Neural progenitor cell (in vitro differentiated cells): ENCODE measurements at regions not wholly inside any gene's neighbourhood (a gene's known extent, or its start where the extent isn't known, plus 50 kb on each side); places are given as distances from the start of the nearest gene placed in this dataset.
A peak's percentile ranks its signal among the peaks of the same experiment; 100 is the strongest.

Experiments used
- DNase-seq: peaks from one replicate; pipeline ENCODE4 v3.0.0-alpha.2; 2016; ENCODE audit warnings: low spot score
- H2AFZ ChIP-seq: fragments of 200-600 bp; sonication (generic); replicated peaks from 2 replicates; pipeline ENCODE4 v1.6.1; 2016; ENCODE audit warnings: antibody characterized with exemption
- H3F3A ChIP-seq: fragments of 200-600 bp; sonication (generic); 2 replicates; pipeline ENCODE4 v1.6.1; 2016; ENCODE audit warnings: antibody characterized with exemption, low read depth
- H3K27ac ChIP-seq: fragments of 200-600 bp; sonication (generic); 2 replicates; pipeline ENCODE4 v1.5.1; 2016; ENCODE audit warnings: mild to moderate bottlenecking
- H3K27me3 ChIP-seq: fragments of 200-600 bp; sonication (generic); 2 replicates; pipeline ENCODE4 v1.6.1; 2016; ENCODE audit warnings: mild to moderate bottlenecking, moderate library complexity
- H3K36me3 ChIP-seq: fragments of 200-600 bp; sonication (generic); 2 replicates; pipeline ENCODE4 v1.5.1; 2016
- H3K4me1 ChIP-seq: fragments of 200-600 bp; sonication (generic); 2 replicates; pipeline ENCODE4 v1.6.1; 2016; ENCODE audit warnings: mixed run types
- H3K4me2 ChIP-seq: fragments of 200-600 bp; sonication (generic); 2 replicates; pipeline ENCODE4 v1.6.1; 2016
- H3K4me3 ChIP-seq: fragments of 200-600 bp; sonication (generic); 2 replicates; pipeline ENCODE4 v1.5.1; 2016
- H3K79me2 ChIP-seq: fragments of 200-600 bp; sonication (generic); 2 replicates; pipeline ENCODE4 v1.6.1; 2016; ENCODE audit warnings: low read depth
- H3K9ac ChIP-seq: fragments of 200-600 bp; sonication (generic); 2 replicates; pipeline ENCODE4 v1.6.1; 2016
- H3K9me3 ChIP-seq: fragments of 200-600 bp; sonication (generic); 2 replicates; pipeline ENCODE4 v1.5.1; 2016; ENCODE audit warnings: low read depth
- H4K20me1 ChIP-seq: fragments of 200-600 bp; sonication (generic); 2 replicates; pipeline ENCODE4 v1.6.1; 2016; ENCODE audit warnings: low read depth
- H3K27ac Mint-ChIP-seq: 3 replicates; pipeline ENCODE4 v1.8.0; 2021; ENCODE audit warnings: mixed read lengths
- H3K27me3 Mint-ChIP-seq: 2 replicates; pipeline ENCODE4 v1.8.0; 2022; ENCODE audit warnings: low read depth, mild to moderate bottlenecking, inconsistent platforms, moderate library complexity, mixed read lengths; ENCODE audit not compliant: insufficient read depth
- H3K36me3 Mint-ChIP-seq: 3 replicates; pipeline ENCODE4 v1.8.0; 2021; ENCODE audit warnings: mixed read lengths
- H3K4me1 Mint-ChIP-seq: 3 replicates; pipeline ENCODE4 v1.8.0; 2021; ENCODE audit warnings: mixed read lengths
- H3K4me3 Mint-ChIP-seq: 3 replicates; pipeline ENCODE4 v1.8.0; 2021; ENCODE audit warnings: mild to moderate bottlenecking, moderate library complexity, mixed read lengths
- H3K9me3 Mint-ChIP-seq: 3 replicates; pipeline ENCODE4 v1.8.0; 2020; ENCODE audit warnings: mixed read lengths
- EZH2 ChIP-seq: fragments of 200-600 bp; sonication (generic); IDR thresholded peaks from 2 replicates; pipeline ENCODE4 v1.6.1; 2017; ENCODE audit warnings: antibody characterized with exemption, mild to moderate bottlenecking, moderate library complexity
- EZH2phosphoT487 ChIP-seq: fragments of 200-600 bp; sonication (generic); IDR thresholded peaks from 2 replicates; pipeline ENCODE4 v1.6.1; 2017; ENCODE audit warnings: antibody characterized with exemption
- TF ChIP-seq, protein P1 (sequence below): fragments of 200-600 bp; sonication (generic); IDR thresholded peaks from 2 replicates; pipeline ENCODE4 v1.5.1; 2017; ENCODE audit warnings: antibody characterized with exemption, mild to moderate bottlenecking

GRCh38 chr4:57554556-57555092 lies 444.4 kb upstream of the IGFBP7 start:
- Histone ChIP-seq H3K9ac (no peak overlapping the region), H2AFZ (peak overlapping the region; percentile 57), H4K20me1 (no peaks in the 10 kb centered on the region), H3K4me1 (no peaks in the 10 kb centered on the region), H3F3A (no peaks in the 10 kb centered on the region), H3K4me3 (no peak overlapping the region), H3K9me3 (no peaks in the 10 kb centered on the region), H3K27ac (no peak overlapping the region), H3K79me2 (no peaks in the 10 kb centered on the region), H3K4me2 (no peak overlapping the region), H3K36me3 (no peaks in the 10 kb centered on the region), H3K27me3 (no peaks in the 10 kb centered on the region)
- H3K36me3 Mint-ChIP-seq = no peaks in the 10 kb centered on the region
- H3K9me3 Mint-ChIP-seq = peaks cover 8% of the 10 kb centered on the region
- peaks cover 3% of the 10 kb centered on the region for H3K27me3 Mint-ChIP-seq
- TF ChIP-seq EZH2phosphoT487 (no peak), EZH2 (no peak)
- TF ChIP-seq, protein P1, sequence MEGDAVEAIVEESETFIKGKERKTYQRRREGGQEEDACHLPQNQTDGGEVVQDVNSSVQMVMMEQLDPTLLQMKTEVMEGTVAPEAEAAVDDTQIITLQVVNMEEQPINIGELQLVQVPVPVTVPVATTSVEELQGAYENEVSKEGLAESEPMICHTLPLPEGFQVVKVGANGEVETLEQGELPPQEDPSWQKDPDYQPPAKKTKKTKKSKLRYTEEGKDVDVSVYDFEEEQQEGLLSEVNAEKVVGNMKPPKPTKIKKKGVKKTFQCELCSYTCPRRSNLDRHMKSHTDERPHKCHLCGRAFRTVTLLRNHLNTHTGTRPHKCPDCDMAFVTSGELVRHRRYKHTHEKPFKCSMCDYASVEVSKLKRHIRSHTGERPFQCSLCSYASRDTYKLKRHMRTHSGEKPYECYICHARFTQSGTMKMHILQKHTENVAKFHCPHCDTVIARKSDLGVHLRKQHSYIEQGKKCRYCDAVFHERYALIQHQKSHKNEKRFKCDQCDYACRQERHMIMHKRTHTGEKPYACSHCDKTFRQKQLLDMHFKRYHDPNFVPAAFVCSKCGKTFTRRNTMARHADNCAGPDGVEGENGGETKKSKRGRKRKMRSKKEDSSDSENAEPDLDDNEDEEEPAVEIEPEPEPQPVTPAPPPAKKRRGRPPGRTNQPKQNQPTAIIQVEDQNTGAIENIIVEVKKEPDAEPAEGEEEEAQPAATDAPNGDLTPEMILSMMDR = no peak
- no peak overlapping the region for H3K4me3 Mint-ChIP-seq
- DNase-seq = no peak
- H3K27ac Mint-ChIP-seq = no peak overlapping the region
- peaks cover 5% of the 10 kb centered on the region for H3K4me1 Mint-ChIP-seq

GRCh38 chr4:57553728-57554127 lies 443.5 kb upstream of the IGFBP7 start:
- Histone ChIP-seq H3K36me3 (no peaks in the 10 kb centered on the region), H3K4me1 (no peaks in the 10 kb centered on the region), H3K79me2 (no peaks in the 10 kb centered on the region), H3K9ac (no peak overlapping the region), H3K9me3 (no peaks in the 10 kb centered on the region), H4K20me1 (no peaks in the 10 kb centered on the region), H3K27me3 (no peaks in the 10 kb centered on the region), H3F3A (no peaks in the 10 kb centered on the region), H2AFZ (no peak overlapping the region), H3K4me2 (no peak overlapping the region), H3K4me3 (no peak overlapping the region), H3K27ac (no peak overlapping the region)
- Mint-ChIP-seq H3K36me3 (no peaks in the 10 kb centered on the region), H3K4me3 (no peak overlapping the region), H3K9me3 (peaks cover 4% of the 10 kb centered on the region), H3K27me3 (peaks cover 3% of the 10 kb centered on the region), H3K27ac (no peak overlapping the region), H3K4me1 (peaks cover 5% of the 10 kb centered on the region)
- TF ChIP-seq, protein P1 = no peak
- TF ChIP-seq EZH2 (no peak), EZH2phosphoT487 (no peak)
- DNase-seq = no peak

- Histone ChIP-seq H3K4me2 (no peak overlapping the region), H3K9me3 (no peaks in the 10 kb centered on the region), H3K4me1 (peaks cover 5% of the 10 kb centered on the region), H2AFZ (no peak overlapping the region), H3F3A (no peaks in the 10 kb centered on the region), H3K27ac (no peak overlapping the region), H3K36me3 (no peaks in the 10 kb centered on the region), H3K9ac (no peak overlapping the region), H4K20me1 (no peaks in the 10 kb centered on the region), H3K4me3 (no peak overlapping the region), H3K27me3 (no peaks in the 10 kb centered on the region), H3K79me2 (no peaks in the 10 kb centered on the region)
- Mint-ChIP-seq H3K36me3 (no peaks in the 10 kb centered on the region), H3K27ac (no peak overlapping the region), H3K27me3 (peaks cover 3% of the 10 kb centered on the region), H3K4me1 (peaks cover 5% of the 10 kb centered on the region), H3K9me3 (no peaks in the 10 kb centered on the region), H3K4me3 (no peak overlapping the region)
- TF ChIP-seq, protein P1 = no peak
- DNase-seq = no peak
Measured at GRCh38 chr4:57550198-57550597, 440.0 kb upstream of the IGFBP7 start.
